ENCODE measurements at regions not wholly inside any gene's neighbourhood (a gene's known extent, or its start where the extent isn't known, plus 50 kb on each side); places are given as distances from the start of the nearest gene placed in this dataset.
"Not testable (repeated sequence)": the region's sequence is repeated elsewhere in the genome, so short reads cannot be mapped to it uniquely, and the experiment has no call there.

- no peak for DNase-seq (ENCODE audit: low read depth)
These were observed 1403.0 kb downstream of the BRD1 start for GRCh38 chr22:48424661-48425060.

GRCh38 chr22:48424201-48424627 is 1403.5 kb downstream of the BRD1 start:
- no peak for DNase-seq (ENCODE audit: low read depth)

- no peak for DNase-seq (ENCODE audit: low read depth)
These were observed 1404.2 kb downstream of the BRD1 start for GRCh38 chr22:48423481-48423911.

DNA sequence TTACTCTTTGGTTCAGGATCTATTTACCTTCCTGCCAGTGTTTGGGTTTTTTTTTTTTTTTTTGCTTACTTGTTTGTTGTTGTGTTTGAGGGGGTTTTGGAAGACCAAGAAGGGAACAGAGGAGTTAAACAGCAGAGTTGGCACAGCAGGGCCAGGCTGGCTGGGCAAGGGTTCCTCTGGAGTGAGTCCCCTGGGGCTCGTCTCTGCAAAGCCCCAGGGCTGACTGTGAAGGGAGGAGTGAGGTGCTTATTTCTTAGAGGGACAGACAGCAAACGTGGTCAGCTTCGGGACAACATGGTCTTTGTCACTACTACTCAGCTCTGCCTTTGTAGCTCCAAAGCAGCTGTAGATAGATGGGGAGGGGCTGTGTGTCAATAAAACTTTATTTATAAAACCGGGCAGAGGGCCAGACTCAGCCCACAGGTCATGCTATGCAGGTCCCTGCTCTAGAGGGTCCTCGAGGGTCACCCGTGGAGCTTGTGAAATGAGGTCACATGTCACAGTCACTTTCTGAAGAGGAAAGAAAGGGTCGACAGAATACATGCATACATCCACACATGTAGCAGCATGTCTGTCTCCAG is 1404.7 kb downstream of the BRD1 start:
- DNase-seq (ENCODE audit: low read depth): no peak

DNA sequence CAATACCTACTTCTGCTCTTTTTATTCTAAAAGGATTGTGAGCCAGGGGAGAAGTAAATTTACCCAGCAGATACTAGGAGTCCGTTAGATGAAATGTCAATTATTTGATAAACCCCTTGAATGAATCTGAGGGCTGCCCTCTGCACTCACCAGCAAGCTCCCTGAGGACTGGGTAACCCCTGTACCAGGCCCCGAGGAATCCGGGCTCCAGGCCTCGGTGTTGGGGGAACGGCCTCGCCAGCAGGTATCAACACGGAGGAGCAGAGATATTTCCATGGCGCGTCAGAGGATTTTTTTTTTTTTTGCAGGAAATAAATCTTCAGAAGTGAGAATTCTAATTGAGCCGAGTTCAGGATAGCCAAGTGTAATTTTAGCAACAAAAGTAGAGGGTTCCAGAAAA is 1408.8 kb downstream of the BRD1 start:
- no peak for DNase-seq (ENCODE audit: low read depth)

DNA sequence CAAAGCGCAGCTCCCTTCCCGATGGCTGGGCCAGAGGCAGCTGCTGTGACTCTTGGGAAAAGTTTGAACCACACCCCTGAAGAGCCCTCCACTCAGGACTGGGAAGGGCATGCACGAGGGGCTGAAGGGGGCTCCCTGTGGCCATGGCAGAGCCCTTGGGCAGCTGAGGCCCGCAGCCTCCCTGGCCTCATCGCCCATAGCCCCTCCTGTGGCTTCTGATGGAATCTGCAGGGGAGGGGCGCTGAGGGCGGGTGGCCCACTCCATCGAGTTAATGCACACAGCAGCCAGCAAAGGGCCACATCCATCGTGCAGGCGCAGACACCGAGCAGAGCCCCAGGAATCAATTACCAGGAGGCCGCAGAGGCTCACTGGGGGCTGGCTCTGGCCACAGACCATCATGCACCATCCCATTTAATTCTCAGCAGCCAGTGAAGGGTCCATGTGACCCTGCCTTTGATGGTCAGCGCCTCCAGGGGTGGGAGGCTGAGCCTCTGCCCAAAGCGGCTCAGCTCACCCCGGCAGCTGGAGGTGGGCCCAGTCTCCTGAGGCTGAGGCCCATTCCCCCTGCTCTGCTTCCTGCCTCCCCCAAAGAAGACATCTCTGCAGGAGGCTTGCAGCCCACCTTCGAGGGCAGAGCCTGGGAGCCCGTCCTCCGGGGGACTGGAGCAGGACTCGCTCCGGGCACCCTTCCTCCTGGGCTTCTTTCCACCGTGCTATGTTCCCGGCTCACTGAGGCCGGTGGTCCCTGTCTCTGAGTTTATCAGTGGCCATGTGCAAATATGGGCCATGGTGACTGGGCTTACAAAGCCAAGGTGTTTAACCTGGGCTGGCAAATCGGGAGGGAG is 1410.2 kb downstream of the BRD1 start:
- no peak for DNase-seq (ENCODE audit: low read depth)

GRCh38 chr22:48416396-48417224 is 1411.1 kb downstream of the BRD1 start:
- DNase-seq (ENCODE audit: low read depth): no peak

DNA sequence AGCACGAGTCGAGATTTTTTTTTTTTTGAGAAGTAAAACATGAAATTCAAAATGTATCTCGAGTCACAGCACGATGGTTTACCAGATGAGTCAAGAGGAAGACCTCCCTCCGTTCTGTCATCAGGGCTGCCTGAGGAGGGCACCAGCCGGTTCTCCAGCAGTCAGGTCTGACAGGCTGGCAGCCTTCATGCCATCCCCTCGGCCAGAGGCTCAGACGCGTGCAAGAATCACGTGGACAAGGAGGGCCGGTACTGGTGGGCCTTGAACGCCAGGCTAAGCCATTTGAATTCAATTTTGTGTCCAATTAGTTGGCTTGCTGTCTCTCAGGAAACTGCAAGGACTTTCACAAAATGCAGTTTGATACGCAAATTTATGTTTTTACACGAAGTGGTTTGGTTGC is 1412.2 kb downstream of the BRD1 start:
- DNase-seq (ENCODE audit: low read depth): no peak

- no peak for DNase-seq (ENCODE audit: low read depth)
These were observed 1413.0 kb downstream of the BRD1 start for GRCh38 chr22:48414651-48415050.

- not testable (repeated sequence) for DNase-seq (ENCODE audit: low read depth)
These were observed 1414.7 kb downstream of the BRD1 start for GRCh38 chr22:48412931-48413330.

DNA sequence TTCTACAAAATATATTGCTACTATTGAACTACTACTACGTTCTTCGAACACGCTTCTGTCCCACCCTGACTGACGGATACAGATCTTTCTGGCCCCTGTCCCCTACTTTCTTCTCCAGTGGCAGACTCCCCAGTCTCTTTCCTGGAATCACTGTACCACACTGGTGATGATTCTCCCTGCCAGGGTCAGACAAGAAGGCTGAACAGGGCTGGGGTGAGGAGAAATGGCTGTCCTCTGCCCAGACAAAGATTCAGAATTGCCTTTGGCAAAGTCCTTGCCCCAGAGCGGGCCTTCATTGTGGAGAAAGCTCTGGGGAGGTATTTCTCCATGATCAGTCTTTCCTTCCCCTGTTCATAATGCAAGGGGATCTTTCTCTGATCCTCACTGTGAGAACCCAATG is 1417.1 kb downstream of the BRD1 start:
- no peak for DNase-seq (ENCODE audit: low read depth)

- no peak for DNase-seq (ENCODE audit: low read depth)
These were observed 1420.3 kb downstream of the BRD1 start for GRCh38 chr22:48407256-48407955.

- DNase-seq (ENCODE audit: low read depth): no peak
These were observed 1421.5 kb downstream of the BRD1 start for GRCh38 chr22:48406161-48406560.

DNA sequence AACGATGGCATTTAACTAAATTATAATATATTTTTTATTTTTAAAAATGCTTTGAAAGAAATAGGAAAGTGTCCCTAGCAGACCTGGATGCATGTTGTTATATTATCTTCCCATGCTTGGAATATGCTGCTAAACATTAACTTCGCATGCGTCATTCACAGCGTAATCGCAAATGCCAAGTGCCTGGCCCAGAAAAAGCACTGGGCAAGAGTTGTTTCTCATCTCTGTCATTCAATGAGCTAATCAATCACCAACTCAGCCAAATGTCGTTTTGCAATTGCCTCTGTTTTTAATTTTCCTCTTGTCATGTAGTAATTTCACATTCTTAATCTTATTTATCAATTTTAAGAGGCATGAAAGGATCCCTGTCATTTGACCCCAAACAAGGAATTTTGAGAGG is 1421.9 kb downstream of the BRD1 start:
- DNase-seq (ENCODE audit: low read depth): no peak

- DNase-seq (ENCODE audit: low read depth): no peak
These were observed 1422.7 kb downstream of the BRD1 start for GRCh38 chr22:48404801-48405447.

DNA sequence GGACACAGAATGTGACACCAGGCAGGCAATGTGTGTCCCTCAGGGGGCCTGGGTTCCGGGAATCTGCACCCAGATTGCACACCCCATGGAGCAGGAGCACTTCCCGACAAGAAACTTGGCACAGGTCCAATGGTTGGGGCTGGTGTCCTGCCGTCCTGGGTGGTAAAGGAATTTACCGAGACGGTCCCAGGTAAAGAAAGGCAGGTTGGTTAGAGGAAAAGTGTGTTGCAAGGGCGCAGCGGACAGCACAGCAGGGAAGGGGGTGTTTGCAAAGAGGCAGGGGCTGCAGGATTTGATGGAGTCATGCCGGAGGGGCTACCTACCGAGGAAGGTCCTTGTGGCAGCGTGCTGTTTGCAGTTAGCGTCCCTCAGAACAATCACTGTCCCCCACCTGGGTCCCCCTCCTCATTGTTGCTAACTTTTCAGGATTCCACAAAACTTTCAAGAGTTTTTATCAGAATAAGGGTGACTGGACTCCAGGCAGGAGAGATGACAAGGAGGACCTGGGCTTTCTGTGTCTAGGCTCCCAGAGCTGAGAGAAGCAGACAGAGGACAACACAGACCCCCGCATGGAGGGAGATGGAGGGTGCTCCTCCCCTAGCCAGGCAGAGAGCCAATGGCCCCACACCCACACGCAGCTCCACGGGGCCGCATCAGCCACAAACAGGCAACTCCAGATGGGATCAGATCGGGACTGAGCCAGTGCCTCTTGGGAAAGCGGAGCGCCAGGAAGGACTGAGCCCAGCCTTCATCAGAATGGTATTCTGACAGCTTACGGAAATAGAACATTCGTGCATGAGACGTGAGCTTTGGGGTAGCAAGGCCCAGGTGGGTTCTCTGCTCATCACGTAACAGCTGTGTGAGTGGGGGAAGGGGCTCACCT is 1423.9 kb downstream of the BRD1 start:
- no peak for DNase-seq (ENCODE audit: low read depth)

DNA sequence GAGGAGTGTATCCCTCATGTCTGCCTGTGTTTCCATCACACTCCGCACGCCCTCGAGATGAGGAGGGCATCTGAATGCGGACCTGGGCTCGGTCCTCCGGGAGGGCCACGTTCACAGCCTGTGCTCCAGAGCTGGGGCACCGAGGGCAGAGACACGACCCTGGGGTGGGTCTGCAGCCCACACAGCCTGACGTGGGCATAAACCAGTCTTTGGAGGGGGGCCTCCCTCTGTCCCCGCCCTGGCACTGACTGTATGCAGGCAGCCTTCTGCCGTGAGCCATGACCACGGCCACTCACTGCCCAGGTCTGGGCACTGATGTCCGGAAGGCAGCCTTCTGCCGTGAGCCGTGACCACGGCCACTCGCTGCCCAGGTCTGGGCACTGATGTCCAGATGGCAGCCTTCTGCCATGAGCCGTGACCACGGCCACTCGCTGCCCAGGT is 1425.1 kb downstream of the BRD1 start:
- no peak for DNase-seq (ENCODE audit: low read depth)

DNA sequence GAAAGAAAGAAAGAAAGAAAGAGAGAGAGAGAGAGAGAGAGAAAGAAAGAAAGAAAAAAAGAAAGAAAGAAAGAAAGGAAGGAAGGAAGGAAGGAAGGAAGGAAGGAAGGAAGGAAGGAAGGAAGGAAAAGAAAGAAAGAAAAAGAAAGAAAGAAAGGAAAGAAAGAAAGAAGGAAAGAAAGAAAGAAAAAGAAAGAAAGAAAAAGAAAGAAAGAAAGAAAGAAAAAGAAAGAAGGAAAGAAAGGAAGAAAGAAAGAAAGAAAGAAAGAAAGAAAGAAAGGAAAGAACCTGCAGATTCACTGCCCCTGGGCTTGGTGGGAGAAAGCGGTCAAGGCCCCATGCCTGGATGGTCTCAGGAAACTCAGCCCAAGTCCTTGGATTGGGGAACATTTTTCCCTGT is 1426.2 kb downstream of the BRD1 start:
- not testable (repeated sequence) for DNase-seq (ENCODE audit: low read depth)

DNA sequence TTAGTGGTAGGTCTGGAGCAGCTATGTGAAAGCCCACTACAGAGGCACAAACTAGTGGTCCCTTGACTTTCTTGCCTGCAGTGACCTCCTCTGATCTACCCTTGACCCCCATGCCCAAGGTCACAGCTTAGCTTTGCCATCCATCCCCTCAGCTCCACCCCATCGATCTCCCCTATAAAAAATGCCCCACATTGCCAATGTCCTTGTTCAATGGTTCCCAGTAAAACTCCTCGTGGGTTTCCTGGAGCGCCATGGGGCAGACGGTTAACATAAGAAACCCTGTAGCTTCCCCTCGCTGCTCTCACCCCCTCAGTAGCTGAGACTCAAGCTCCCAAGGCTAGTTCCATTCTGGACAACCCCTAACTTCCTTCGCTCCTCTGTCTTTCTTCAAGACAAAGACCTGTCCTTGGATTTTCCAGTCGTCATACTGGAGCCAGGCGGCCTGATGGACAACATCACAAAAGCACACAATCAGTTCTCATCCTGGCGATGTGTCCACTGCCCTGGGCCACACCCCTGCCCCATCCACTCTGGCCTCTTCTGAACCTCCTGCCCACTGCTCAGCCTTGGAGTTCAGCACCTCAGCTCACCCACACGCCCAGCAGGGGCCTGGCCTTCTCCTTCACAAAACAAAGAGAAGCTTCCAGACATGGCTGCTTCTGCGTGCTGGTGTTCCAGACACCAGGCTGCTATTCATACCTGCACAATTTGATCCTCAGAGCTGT is 1429.3 kb downstream of the BRD1 start:
- no peak for DNase-seq (ENCODE audit: low read depth)
